ENCODE measurements at regions not wholly inside any gene's neighbourhood (a gene's known extent, or its start where the extent isn't known, plus 50 kb on each side); places are given as distances from the start of the nearest gene placed in this dataset.

GRCh38 chr7:153065051-153065450 is 305.5 kb downstream of the ACTR3B start:
- TF ChIP-seq POLR2A (IDR thresholded peaks at IDR 0.05; ENCODE audit: low read depth, low read length) = no peak
- TF ChIP-seq POLR2AphosphoS5 (IDR thresholded peaks at IDR 0.05; ENCODE audit: low read depth, low read length) = no peak
- TF ChIP-seq TAF1 (IDR thresholded peaks at IDR 0.05; ENCODE audit: borderline replicate concordance, low read depth, low read length) = no peak
